GM12865 (cell line): ENCODE measurements at regions not wholly inside any gene's neighbourhood (a gene's known extent, or its start where the extent isn't known, plus 50 kb on each side); places are given as distances from the start of the nearest gene placed in this dataset.

ENCODE experiments used
- DNase-seq: peaks from one replicate; pipeline ENCODE4 v3.0.0; 2010; ENCODE audit warnings: low read depth
- H3K4me3 ChIP-seq: 2 replicates; pipeline ENCODE4 v1.5.1; 2011; ENCODE audit warnings: mild to moderate bottlenecking, low read depth, low read length, control low read depth
- TF ChIP-seq, protein P1 (sequence below): IDR thresholded peaks from 2 replicates; pipeline ENCODE4 v1.5.1; 2011; ENCODE audit warnings: low read length, control low read depth, low read depth, inconsistent platforms; ENCODE audit not compliant: insufficient read depth; ENCODE audit errors: missing control alignments

- TF ChIP-seq, protein P1, sequence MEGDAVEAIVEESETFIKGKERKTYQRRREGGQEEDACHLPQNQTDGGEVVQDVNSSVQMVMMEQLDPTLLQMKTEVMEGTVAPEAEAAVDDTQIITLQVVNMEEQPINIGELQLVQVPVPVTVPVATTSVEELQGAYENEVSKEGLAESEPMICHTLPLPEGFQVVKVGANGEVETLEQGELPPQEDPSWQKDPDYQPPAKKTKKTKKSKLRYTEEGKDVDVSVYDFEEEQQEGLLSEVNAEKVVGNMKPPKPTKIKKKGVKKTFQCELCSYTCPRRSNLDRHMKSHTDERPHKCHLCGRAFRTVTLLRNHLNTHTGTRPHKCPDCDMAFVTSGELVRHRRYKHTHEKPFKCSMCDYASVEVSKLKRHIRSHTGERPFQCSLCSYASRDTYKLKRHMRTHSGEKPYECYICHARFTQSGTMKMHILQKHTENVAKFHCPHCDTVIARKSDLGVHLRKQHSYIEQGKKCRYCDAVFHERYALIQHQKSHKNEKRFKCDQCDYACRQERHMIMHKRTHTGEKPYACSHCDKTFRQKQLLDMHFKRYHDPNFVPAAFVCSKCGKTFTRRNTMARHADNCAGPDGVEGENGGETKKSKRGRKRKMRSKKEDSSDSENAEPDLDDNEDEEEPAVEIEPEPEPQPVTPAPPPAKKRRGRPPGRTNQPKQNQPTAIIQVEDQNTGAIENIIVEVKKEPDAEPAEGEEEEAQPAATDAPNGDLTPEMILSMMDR = no peak
- DNase-seq = no peak
- no peak overlapping the region for H3K4me3 ChIP-seq
Measured at GRCh38 chr2:66926594-66927112, 470.5 kb upstream of the ETAA1 start.

DNA sequence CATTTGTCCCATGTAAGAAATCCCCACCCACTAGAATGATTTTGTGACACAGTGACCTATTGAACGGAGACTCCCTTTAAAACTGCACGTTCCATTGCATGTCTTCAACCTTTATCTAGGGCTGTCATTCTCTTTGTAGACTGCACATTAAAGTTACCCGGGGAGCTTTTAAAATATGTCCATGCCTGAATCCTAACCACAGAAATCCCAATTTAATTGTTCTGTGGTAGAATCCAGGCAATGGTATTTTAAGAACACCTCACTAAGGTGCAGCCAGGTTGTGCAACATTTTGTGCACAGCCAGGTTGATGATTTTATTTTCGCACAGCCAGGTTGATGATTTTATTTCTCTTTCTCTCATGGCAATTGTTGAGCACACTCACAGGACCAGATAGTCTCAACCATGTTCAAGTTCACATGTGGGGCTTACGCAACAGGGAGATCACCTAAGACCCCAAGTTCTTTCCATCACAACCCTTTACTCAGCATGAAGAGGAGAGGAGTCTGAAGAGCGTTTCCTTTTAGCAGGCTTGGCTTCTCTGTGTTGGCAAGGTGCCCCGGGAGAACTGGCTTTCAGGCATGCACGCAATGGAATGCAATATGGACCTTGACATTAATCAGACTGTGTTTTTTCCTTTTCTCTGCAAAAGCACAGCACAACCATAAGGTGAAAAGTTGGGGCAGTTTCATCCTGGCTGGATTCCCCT lies 467.3 kb upstream of the ETAA1 start:
- H3K4me3 ChIP-seq = no peak overlapping the region
- TF ChIP-seq, protein P1 = no peak
- DNase-seq = no peak

DNA sequence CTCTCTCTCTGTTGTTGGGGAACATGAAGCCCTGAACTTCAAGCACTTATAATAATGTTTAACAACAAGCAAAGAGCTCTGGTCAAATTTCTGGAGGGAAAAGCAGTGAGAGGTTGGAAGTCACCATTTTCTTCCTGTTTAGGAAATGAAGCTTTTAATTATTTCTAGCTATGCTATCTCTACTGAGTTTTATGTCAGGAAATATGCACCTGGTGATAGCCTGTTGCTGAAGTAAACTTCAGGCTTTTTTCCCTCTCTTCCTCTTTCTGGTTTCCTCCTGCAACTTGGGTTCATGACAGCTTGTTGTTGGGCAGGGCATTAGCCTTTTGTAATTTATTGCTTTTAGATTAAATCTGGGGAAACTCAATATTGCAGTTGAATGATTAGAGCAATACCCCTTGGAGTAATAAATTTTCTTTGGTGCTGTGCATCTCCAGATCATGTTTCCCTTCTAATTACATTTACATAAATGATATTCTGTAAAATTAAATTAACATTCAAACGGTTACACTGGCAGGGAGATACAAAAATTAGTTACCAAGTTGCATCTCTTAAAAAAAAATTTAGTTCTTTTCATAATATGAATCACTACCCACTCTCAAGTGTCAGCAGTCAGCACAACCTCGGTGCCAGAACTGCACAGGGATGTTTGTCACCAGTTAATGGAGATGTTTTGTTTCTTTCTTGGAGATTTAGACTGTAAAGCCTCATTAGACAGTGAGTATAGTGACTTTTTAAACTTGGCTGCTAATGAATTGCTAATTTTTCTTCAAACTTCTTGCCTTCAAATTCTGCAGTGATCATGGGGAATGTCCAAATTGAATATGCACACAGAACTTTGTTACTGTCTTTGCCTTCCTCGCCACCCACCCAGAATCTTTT lies 466.6 kb upstream of the ETAA1 start:
- TF ChIP-seq, protein P1 = no peak
- no peak for DNase-seq
- no peak overlapping the region for H3K4me3 ChIP-seq

DNA sequence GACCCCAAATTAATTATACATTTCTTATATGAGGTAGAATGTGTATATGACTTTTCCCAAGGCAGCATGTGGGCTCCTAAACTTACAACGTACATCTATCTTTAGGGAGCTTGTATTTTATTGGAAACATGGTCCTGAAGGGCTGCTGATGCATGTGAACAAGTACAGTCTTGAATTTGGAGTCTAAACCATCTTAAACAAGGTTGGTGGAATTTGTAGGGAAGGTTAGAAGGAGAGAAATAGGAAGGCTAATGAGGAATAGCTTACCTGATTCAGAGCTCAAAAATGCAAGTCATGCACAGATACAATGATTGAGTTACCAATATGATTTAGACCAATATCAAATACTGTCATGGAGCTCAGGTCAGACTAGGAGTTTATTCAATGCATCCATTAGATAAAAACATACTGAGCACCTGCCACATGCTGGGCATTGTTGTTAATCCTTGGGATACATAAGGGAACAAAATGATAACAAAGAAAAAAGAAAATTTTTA lies 458.6 kb upstream of the ETAA1 start:
- DNase-seq = no peak
- H3K4me3 ChIP-seq = no peak overlapping the region
- TF ChIP-seq, protein P1 = no peak

DNA sequence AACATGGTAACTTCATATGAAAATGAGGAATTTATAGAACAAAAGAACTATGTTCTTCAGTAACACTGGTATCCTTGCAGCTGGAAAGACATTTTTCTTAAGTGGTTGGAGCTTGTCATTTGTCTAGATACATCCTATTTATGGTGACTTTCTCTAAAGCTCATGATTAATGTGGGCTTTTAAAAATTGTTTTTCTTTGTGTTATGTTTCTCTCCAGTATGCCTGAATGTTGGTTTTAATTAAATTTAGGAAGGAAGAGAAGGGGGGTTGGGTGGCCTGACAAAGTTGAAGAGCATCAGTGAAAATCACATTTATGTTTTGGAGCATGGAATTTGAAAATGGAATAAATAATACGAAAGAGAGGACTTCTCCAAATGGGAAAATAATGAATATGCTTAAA lies 457.1 kb upstream of the ETAA1 start:
- H3K4me3 ChIP-seq = no peak overlapping the region
- TF ChIP-seq, protein P1 = no peak
- DNase-seq = no peak

DNA sequence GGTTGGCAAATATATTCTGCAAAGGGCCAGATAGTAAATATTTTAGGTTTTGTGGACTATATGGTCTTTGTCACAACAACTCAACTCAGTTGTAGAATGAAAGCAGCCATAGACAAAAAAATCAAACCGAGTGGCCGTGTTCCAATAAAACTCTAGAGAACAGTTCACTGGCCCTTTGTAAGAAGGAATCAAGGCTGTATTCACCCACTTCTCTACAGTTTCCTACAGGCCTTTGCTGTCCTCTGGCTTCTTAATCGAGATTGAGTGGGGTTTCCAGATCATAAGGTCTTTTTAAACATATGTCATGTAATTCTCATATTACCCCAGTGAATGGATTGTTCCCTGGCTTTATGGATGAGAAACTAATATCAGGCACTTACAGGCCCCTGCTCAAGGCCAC lies 448.9 kb upstream of the ETAA1 start:
- H3K4me3 ChIP-seq = no peak overlapping the region
- DNase-seq = no peak
- TF ChIP-seq, protein P1 = no peak
